HG03442 (cell line): ENCODE measurements at regions not wholly inside any gene's neighbourhood (a gene's known extent, or its start where the extent isn't known, plus 50 kb on each side); places are given as distances from the start of the nearest gene placed in this dataset.
"Not testable (repeated sequence)": the region's sequence is repeated elsewhere in the genome, so short reads cannot be mapped to it uniquely, and the experiment has no call there.

Experiments used
- ATAC-seq: cut with Tn5 transposase; IDR thresholded peaks from one replicate; pipeline ENCODE4 v1.9.1; 2021; ENCODE audit warnings: mild to moderate bottlenecking, moderate library complexity; ENCODE audit not compliant: unreplicated experiment

GRCh38 chr10:28188526-28188925 lies 114.3 kb downstream of the MPP7 start:
- ATAC-seq, result no peak

- no peak for ATAC-seq
These were observed 115.8 kb downstream of the MPP7 start for GRCh38 chr10:28186887-28187578.

GRCh38 chr10:28186461-28186860 lies 116.4 kb downstream of the MPP7 start:
- ATAC-seq, result no peak

- no peak for ATAC-seq
These were observed 118.1 kb downstream of the MPP7 start for GRCh38 chr10:28184810-28185209.

GRCh38 chr10:28181478-28182096 lies 121.3 kb downstream of the MPP7 start:
- no peak for ATAC-seq

- no peak for ATAC-seq
These were observed 122.2 kb downstream of the MPP7 start for GRCh38 chr10:28180654-28181053.

- no peak for ATAC-seq
These were observed 123.1 kb downstream of the MPP7 start for GRCh38 chr10:28179743-28180099.

- ATAC-seq, result peak; percentile 65
These were observed 123.7 kb downstream of the MPP7 start for GRCh38 chr10:28179006-28179742.

- peak; percentile 60 for ATAC-seq
These were observed 124.8 kb downstream of the MPP7 start for GRCh38 chr10:28177944-28178637.

GRCh38 chr10:28176498-28176897 lies 126.4 kb downstream of the MPP7 start:
- ATAC-seq, result not testable (repeated sequence)

- ATAC-seq, result no peak
These were observed 130.6 kb downstream of the MPP7 start for GRCh38 chr10:28172223-28172610.

GRCh38 chr10:28171468-28172222 lies 131.2 kb downstream of the MPP7 start:
- no peak for ATAC-seq

- ATAC-seq, result no peak
These were observed 133.3 kb downstream of the MPP7 start for GRCh38 chr10:28169525-28169924.

- ATAC-seq, result no peak
These were observed 141.9 kb downstream of the MPP7 start for GRCh38 chr10:28160866-28161405.

- ATAC-seq, result no peak
These were observed 145.5 kb downstream of the MPP7 start for GRCh38 chr10:28157379-28157778.

- ATAC-seq, result no peak
These were observed 147.1 kb downstream of the MPP7 start for GRCh38 chr10:28155726-28156125.

- no peak for ATAC-seq
These were observed 151.2 kb downstream of the MPP7 start for GRCh38 chr10:28151636-28152035.

GRCh38 chr10:28149746-28150145 lies 150.9 kb upstream of the ODAD2 start:
- no peak for ATAC-seq

- no peak for ATAC-seq
These were observed 148.8 kb upstream of the ODAD2 start for GRCh38 chr10:28147706-28148105.

GRCh38 chr10:28139138-28139537 lies 140.3 kb upstream of the ODAD2 start:
- ATAC-seq, result no peak
